DLD1 (cell line): ENCODE measurements at regions not wholly inside any gene's neighbourhood (a gene's known extent, or its start where the extent isn't known, plus 50 kb on each side); places are given as distances from the start of the nearest gene placed in this dataset.
"Not testable (repeated sequence)": the region's sequence is repeated elsewhere in the genome, so short reads cannot be mapped to it uniquely, and the experiment has no call there.

Experiments used
- in situ Hi-C: cut with HindIII; loops from 2 replicates; pipeline ENCODE4 v1.10.0; 2017; ENCODE audit warnings: low sequenced_read_pairs

- in situ Hi-C loops, result no loop called here
These were observed 703.5 kb upstream of the CHAC2 start for GRCh38 chr2:53064154-53064553.

GRCh38 chr2:53058526-53058925, 709.1 kb upstream of the CHAC2 start:
- in situ Hi-C loops, result no loop called here

- in situ Hi-C loops, result no loop called here
These were observed 713.7 kb upstream of the CHAC2 start for GRCh38 chr2:53053937-53054336.

- in situ Hi-C loops, result no loop called here
These were observed 716.4 kb upstream of the CHAC2 start for GRCh38 chr2:53051157-53051556.

- in situ Hi-C loops, result no loop called here
These were observed 726.9 kb upstream of the CHAC2 start for GRCh38 chr2:53040536-53041229.

- in situ Hi-C loops, result no loop called here
These were observed 731.4 kb upstream of the CHAC2 start for GRCh38 chr2:53036196-53036595.

- in situ Hi-C loops, result no loop called here
These were observed 732.5 kb upstream of the CHAC2 start for GRCh38 chr2:53035153-53035552.

GRCh38 chr2:53033411-53033810, 734.2 kb upstream of the CHAC2 start:
- in situ Hi-C loops, result no loop called here

GRCh38 chr2:53028746-53029423, 738.7 kb upstream of the CHAC2 start:
- in situ Hi-C loops, result no loop called here

GRCh38 chr2:53028225-53028624, 739.4 kb upstream of the CHAC2 start:
- in situ Hi-C loops, result no loop called here

- in situ Hi-C loops, result not testable (repeated sequence)
These were observed 745.4 kb upstream of the CHAC2 start for GRCh38 chr2:53022248-53022647.

GRCh38 chr2:53021828-53022227, 745.8 kb upstream of the CHAC2 start:
- in situ Hi-C loops, result no loop called here

- in situ Hi-C loops, result no loop called here
These were observed 746.3 kb upstream of the CHAC2 start for GRCh38 chr2:53021292-53021691.

- in situ Hi-C loops, result no loop called here
These were observed 748.7 kb upstream of the CHAC2 start for GRCh38 chr2:53018825-53019425.

- in situ Hi-C loops, result no loop called here
These were observed 760.6 kb upstream of the CHAC2 start for GRCh38 chr2:53006980-53007379.

GRCh38 chr2:53004413-53004812, 763.2 kb upstream of the CHAC2 start:
- in situ Hi-C loops, result no loop called here

- in situ Hi-C loops, result no loop called here
These were observed 772.2 kb upstream of the CHAC2 start for GRCh38 chr2:52995424-52995823.

- in situ Hi-C loops, result no loop called here
These were observed 791.3 kb upstream of the CHAC2 start for GRCh38 chr2:52976143-52976949.

GRCh38 chr2:52974127-52974526, 793.5 kb upstream of the CHAC2 start:
- in situ Hi-C loops, result no loop called here

- in situ Hi-C loops, result no loop called here
These were observed 797.0 kb upstream of the CHAC2 start for GRCh38 chr2:52970642-52971041.

- in situ Hi-C loops, result no loop called here
These were observed 799.6 kb upstream of the CHAC2 start for GRCh38 chr2:52968043-52968442.
